H9 (cell line): ENCODE measurements at regions not wholly inside any gene's neighbourhood (a gene's known extent, or its start where the extent isn't known, plus 50 kb on each side); places are given as distances from the start of the nearest gene placed in this dataset.

Source experiments
- DNase-seq: peaks from one replicate; pipeline ENCODE4 v3.0.0-alpha.2; 2017
- H2AFZ ChIP-seq: one replicate; pipeline ENCODE4 v1.6.1; 2013; ENCODE audit warnings: mild to moderate bottlenecking, low read length, control low read depth, moderate library complexity
- H2AK5ac ChIP-seq: 2 replicates; pipeline ENCODE4 v1.6.1; 2013; ENCODE audit warnings: low read length, control low read depth, mixed read lengths; ENCODE audit not compliant: insufficient read length
- H2BK120ac ChIP-seq: one replicate; pipeline ENCODE4 v1.6.1; 2013; ENCODE audit warnings: low read depth, mild to moderate bottlenecking, low read length, control low read depth, inconsistent platforms; ENCODE audit not compliant: poor library complexity, severe bottlenecking
- H2BK12ac ChIP-seq: 2 replicates; pipeline ENCODE4 v1.6.1; 2013; ENCODE audit warnings: low read length, control low read depth, mixed read lengths, low read depth; ENCODE audit not compliant: insufficient read length
- H2BK15ac ChIP-seq: 2 replicates; pipeline ENCODE4 v1.6.1; 2013; ENCODE audit warnings: low read depth, low read length, control low read depth
- H2BK20ac ChIP-seq: one replicate; pipeline ENCODE4 v1.6.1; 2013; ENCODE audit warnings: low read depth, mild to moderate bottlenecking, low read length, control low read depth, inconsistent platforms; ENCODE audit not compliant: poor library complexity, severe bottlenecking
- H2BK5ac ChIP-seq: 2 replicates; pipeline ENCODE4 v1.6.1; 2013; ENCODE audit warnings: low read length, control low read depth, mixed read lengths; ENCODE audit not compliant: insufficient read length
- H3K14ac ChIP-seq: 2 replicates; pipeline ENCODE4 v1.6.1; 2013; ENCODE audit warnings: low read length, control low read depth; ENCODE audit not compliant: insufficient read depth
- H3K18ac ChIP-seq: 2 replicates; pipeline ENCODE4 v1.6.1; 2013; ENCODE audit warnings: low read depth, mild to moderate bottlenecking, mixed read lengths, low read length, control low read depth; ENCODE audit not compliant: insufficient read length
- H3K23ac ChIP-seq: 2 replicates; pipeline ENCODE4 v1.6.1; 2013; ENCODE audit warnings: low read length, control low read depth, mixed read lengths, low read depth; ENCODE audit not compliant: insufficient read length
- H3K23me2 ChIP-seq: 2 replicates; pipeline ENCODE4 v1.6.1; 2013; ENCODE audit warnings: low read depth, mild to moderate bottlenecking, mixed read lengths, low read length, control low read depth; ENCODE audit not compliant: insufficient read length, poor library complexity, severe bottlenecking
- H3K27ac ChIP-seq: 2 replicates; pipeline ENCODE4 v1.5.1; 2013; ENCODE audit warnings: low read length, control low read depth, mixed read lengths, low read depth; ENCODE audit not compliant: insufficient read length
- H3K27me3 ChIP-seq: 2 replicates; pipeline ENCODE4 v1.6.1; 2013; ENCODE audit warnings: low read length, control low read depth, inconsistent platforms; ENCODE audit not compliant: insufficient read depth
- H3K4ac ChIP-seq: 2 replicates; pipeline ENCODE4 v1.6.1; 2013; ENCODE audit warnings: low read depth, mild to moderate bottlenecking, control low read depth, inconsistent platforms, low read length, moderate library complexity
- H3K4me1 ChIP-seq: 2 replicates; pipeline ENCODE4 v1.6.1; 2013; ENCODE audit warnings: low read length, control low read depth, inconsistent platforms; ENCODE audit not compliant: insufficient read depth
- H3K4me2 ChIP-seq: 2 replicates; pipeline ENCODE4 v1.6.1; 2013; ENCODE audit warnings: low read length, control low read depth, mixed read lengths; ENCODE audit not compliant: insufficient read length, insufficient read depth
- H3K56ac ChIP-seq: 2 replicates; pipeline ENCODE4 v1.6.1; 2013; ENCODE audit warnings: low read depth, mild to moderate bottlenecking, mixed read lengths, low read length, control low read depth; ENCODE audit not compliant: insufficient read length
- H3K79me1 ChIP-seq: 2 replicates; pipeline ENCODE4 v1.6.1; 2013; ENCODE audit warnings: low read depth, mild to moderate bottlenecking, moderate library complexity, low read length, control low read depth, inconsistent platforms; ENCODE audit not compliant: insufficient read depth, poor library complexity, severe bottlenecking
- H3K79me2 ChIP-seq: 2 replicates; pipeline ENCODE4 v1.6.1; 2013; ENCODE audit warnings: low read length, control low read depth, inconsistent platforms; ENCODE audit not compliant: insufficient read depth
- H3K9ac ChIP-seq: 2 replicates; pipeline ENCODE4 v1.6.1; 2013; ENCODE audit warnings: low read length, control low read depth, mixed read lengths; ENCODE audit not compliant: insufficient read length; ENCODE audit errors: extremely low read depth
- H3K9me3 ChIP-seq: one replicate; pipeline ENCODE4 v1.6.1; 2013; ENCODE audit warnings: low read depth, low read length, inconsistent platforms; ENCODE audit not compliant: control insufficient read depth
- H3T11ph ChIP-seq: one replicate; pipeline ENCODE4 v1.6.1; 2013; ENCODE audit warnings: mild to moderate bottlenecking, low read length, control low read depth, inconsistent platforms
- H4K20me1 ChIP-seq: one replicate; pipeline ENCODE4 v1.6.1; 2013; ENCODE audit not compliant: control insufficient read depth, insufficient read length, insufficient read depth
- H4K5ac ChIP-seq: 2 replicates; pipeline ENCODE4 v1.6.1; 2013; ENCODE audit warnings: low read depth, mild to moderate bottlenecking, mixed read lengths, low read length, control low read depth; ENCODE audit not compliant: insufficient read length
- H4K8ac ChIP-seq: replicated peaks from 2 replicates; pipeline ENCODE4 v1.6.1; 2013; ENCODE audit warnings: low read length, control low read depth, mixed read lengths, low read depth; ENCODE audit not compliant: insufficient read length
- H4K91ac ChIP-seq: 2 replicates; pipeline ENCODE4 v1.6.1; 2013; ENCODE audit warnings: low read depth, mild to moderate bottlenecking, moderate library complexity, mixed read lengths, low read length, control low read depth; ENCODE audit not compliant: insufficient read length
- H3K27ac Mint-ChIP-seq, 3 experiments: 2 replicates in 2 of 3; 3 replicates in 1 of 3; pipeline ENCODE4 v1.8.0; 2020 to 2021; ENCODE audit warnings: mixed read lengths in 3 of 3, mild to moderate bottlenecking in 1 of 3, moderate library complexity in 1 of 3
- H3K27me3 Mint-ChIP-seq: 2 replicates; pipeline ENCODE4 v1.8.0; 2021; ENCODE audit warnings: low read depth, mild to moderate bottlenecking, moderate library complexity, mixed read lengths
- H3K36me3 Mint-ChIP-seq, 3 experiments: 2 replicates in 2 of 3; 3 replicates in 1 of 3; pipeline ENCODE4 v1.8.0; 2020 to 2021; ENCODE audit warnings: low read depth in 3 of 3, mixed read lengths in 3 of 3; ENCODE audit not compliant: insufficient read depth in 1 of 3
- H3K4me1 Mint-ChIP-seq, 2 experiments: 2 replicates each; pipeline ENCODE4 v1.8.0; 2020; ENCODE audit warnings: mixed read lengths in 2 of 2
- H3K4me3 Mint-ChIP-seq, 2 experiments: 2 replicates in 1 of 2; 3 replicates in 1 of 2; pipeline ENCODE4 v1.8.0; 2020 to 2021; ENCODE audit warnings: mild to moderate bottlenecking in 2 of 2, mixed read lengths in 2 of 2, moderate library complexity in 1 of 2
- H3K9me3 Mint-ChIP-seq, 2 experiments: 2 replicates in 1 of 2; 3 replicates in 1 of 2; pipeline ENCODE4 v1.8.0; 2020; ENCODE audit warnings: mild to moderate bottlenecking in 2 of 2, mixed read lengths in 2 of 2, moderate library complexity in 1 of 2
- CTCF ChIP-seq: fragments of 200-600 bp; sonication (generic); conservative IDR thresholded peaks from 3 replicates; pipeline ENCODE4 v1.8.0; 2021; ENCODE audit warnings: antibody characterized with exemption, mild to moderate bottlenecking
- WGBS: extraction: QIAGEN DNeasy Blood & Tissue Kit; methylation state at CpG from one replicate; pipeline ENCODE4 v1.1.7; 2013; ENCODE audit warnings: missing lambda C conversion rate, low lambda C conversion rate, mixed read lengths; ENCODE audit not compliant: insufficient read length; ENCODE audit errors: extremely low coverage; 5-methylcytosine and 5-hydroxymethylcytosine counted together

- no peak overlapping the region for H2BK120ac ChIP-seq
- Mint-ChIP-seq H3K27me3 (no peaks in the 10 kb centered on the region), H3K27ac (no peak overlapping the region), H3K4me1 (no peaks in the 10 kb centered on the region), H3K36me3 (no peaks in the 10 kb centered on the region; a peak in 1 of 7 replicates), H3K9me3 (no peaks in the 10 kb centered on the region; a peak in 1 of 5 replicates), H3K4me3 (no peak overlapping the region)
- no peaks in the 10 kb centered on the region for H3K4me1 ChIP-seq
- H3K79me1 ChIP-seq, result no peaks in the 10 kb centered on the region
- no peaks in the 10 kb centered on the region for H3K9me3 ChIP-seq
- H2BK5ac ChIP-seq, result no peak overlapping the region
- no peak overlapping the region for H4K8ac ChIP-seq
- H2BK12ac ChIP-seq, result no peak overlapping the region
- WGBS, result no CpG with 5 or more reads among the region's 1 CpG
- no peaks in the 10 kb centered on the region for H3K27me3 ChIP-seq
- H2BK20ac ChIP-seq, result no peak overlapping the region
- DNase-seq, result no peak
- H2BK15ac ChIP-seq, result no peak overlapping the region
- H4K91ac ChIP-seq, result no peak overlapping the region
- TF ChIP-seq CTCF, result no peak
- H3K4ac ChIP-seq, result no peak overlapping the region
- no peak overlapping the region for H3K27ac ChIP-seq
- H3K23ac ChIP-seq, result no peak overlapping the region
- no peaks in the 10 kb centered on the region for H3K79me2 ChIP-seq
- no peak overlapping the region for H3K18ac ChIP-seq
- no peak overlapping the region for H2AFZ ChIP-seq
- H2AK5ac ChIP-seq, result no peak overlapping the region
- H3K14ac ChIP-seq, result no peak overlapping the region
- no peaks in the 10 kb centered on the region for H3K23me2 ChIP-seq
- no peak overlapping the region for H3T11ph ChIP-seq
- H4K20me1 ChIP-seq, result no peaks in the 10 kb centered on the region
- H3K4me2 ChIP-seq, result no peak overlapping the region
- no peak overlapping the region for H3K9ac ChIP-seq
- H4K5ac ChIP-seq, result no peak overlapping the region
- H3K56ac ChIP-seq, result no peak overlapping the region
Observed at GRCh38 chr4:91751961-91752360, 551.8 kb upstream of the GRID2 start.
